MCF 10A (cell line): ENCODE measurements at regions not wholly inside any gene's neighbourhood (a gene's known extent, or its start where the extent isn't known, plus 50 kb on each side); places are given as distances from the start of the nearest gene placed in this dataset.

Experiments used
- BruUV-seq: library from RNA; stranded (reverse); fragments of 400-500 nt; replicated peaks from 2 replicates; lab custom pipeline; 2021; lab: Mats Ljungman, UMichigan
- CTCF ChIA-PET: fragments of 300-600 bp; sonication (Branson Sonifier 250); formaldehyde crosslinking; extraction: SDS; loops from one replicate; lab custom pipeline; 2021; ENCODE audit warnings: antibody characterized with exemption, inconsistent platforms; lab: Yijun Ruan, JAX
- POLR2A ChIA-PET: fragments of 300-600, 350-650 bp; sonication (Branson Sonifier 250); formaldehyde crosslinking; extraction: SDS; loops from one replicate; lab custom pipeline; 2020; ENCODE audit warnings: antibody characterized with exemption, inconsistent platforms; lab: Yijun Ruan, JAX
- DNase-seq: peaks from one replicate; pipeline ENCODE4 v3.0.0-alpha.2; 2018; ENCODE audit not compliant: unreplicated experiment
- H3K27ac Mint-ChIP-seq: one replicate; pipeline ENCODE4 v1.8.0; 2022; ENCODE audit warnings: mild to moderate bottlenecking, low read depth, mixed read lengths; ENCODE audit not compliant: unreplicated experiment
- H3K27me3 Mint-ChIP-seq: one replicate; pipeline ENCODE4 v1.8.0; 2022; ENCODE audit warnings: mixed read lengths; ENCODE audit not compliant: insufficient read depth, unreplicated experiment
- H3K36me3 Mint-ChIP-seq: one replicate; pipeline ENCODE4 v1.8.0; 2022; ENCODE audit warnings: mild to moderate bottlenecking, moderate library complexity, mixed read lengths; ENCODE audit not compliant: insufficient read depth, unreplicated experiment
- H3K4me1 Mint-ChIP-seq: one replicate; pipeline ENCODE4 v1.8.0; 2022; ENCODE audit warnings: mixed read lengths; ENCODE audit not compliant: insufficient read depth, unreplicated experiment
- H3K4me3 Mint-ChIP-seq: one replicate; pipeline ENCODE4 v1.8.0; 2022; ENCODE audit warnings: mild to moderate bottlenecking, moderate library complexity, mixed read lengths; ENCODE audit not compliant: unreplicated experiment
- H3K9me3 Mint-ChIP-seq: one replicate; pipeline ENCODE4 v1.8.0; 2022; ENCODE audit warnings: mixed read lengths; ENCODE audit not compliant: unreplicated experiment
- intact Hi-C: fragments of 100-400 bp; cut with micrococcal nuclease; formaldehyde crosslinking; loops from 2 replicates; pipeline ENCODE4 v1.14.1; 2022
- TF ChIP-seq, protein P1 (sequence below): fragments of 200-600 bp; IDR thresholded peaks from one replicate; pipeline ENCODE4 v1.8.0; 2022; ENCODE audit warnings: antibody characterized with exemption, mild to moderate bottlenecking; ENCODE audit not compliant: unreplicated experiment

DNA sequence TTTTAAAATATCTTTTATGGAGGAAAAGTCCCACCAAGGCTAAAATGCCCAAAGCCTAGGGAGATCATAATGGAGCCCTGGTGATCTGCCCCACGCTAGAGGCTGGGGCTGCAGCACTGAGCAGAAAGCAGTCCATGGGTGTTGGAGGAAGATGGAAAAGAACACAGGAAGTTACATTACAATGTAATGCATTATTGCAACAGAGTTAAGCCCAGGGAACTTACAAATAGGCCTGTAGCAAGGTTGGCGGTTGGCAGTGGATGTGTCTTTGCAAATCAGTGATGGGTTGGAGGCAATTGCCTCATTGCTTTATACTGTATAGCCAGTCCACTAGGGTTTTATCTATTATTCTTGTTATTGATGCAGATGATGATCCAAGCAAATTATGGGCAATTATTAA, 399.9 kb downstream of the NDFIP2 start:
- no peaks in the 10 kb centered on the region for H3K36me3 Mint-ChIP-seq
- no peaks in the 10 kb centered on the region for H3K4me1 Mint-ChIP-seq
- H3K9me3 Mint-ChIP-seq, result peaks cover 8% of the 10 kb centered on the region
- no TSS peak for BruUV-seq
- CTCF ChIA-PET, result interaction anchor here (0.6 kb wide), 1 partner anchor 980 kb away, joined by 3 read pairs; no protein-coding TSS in a partner anchor
- POLR2A ChIA-PET, result no interaction called here
- H3K4me3 Mint-ChIP-seq, result no peak overlapping the region
- intact Hi-C loops, result no loop called here
- H3K27ac Mint-ChIP-seq, result no peak overlapping the region
- DNase-seq, result no peak
- TF ChIP-seq, protein P1, sequence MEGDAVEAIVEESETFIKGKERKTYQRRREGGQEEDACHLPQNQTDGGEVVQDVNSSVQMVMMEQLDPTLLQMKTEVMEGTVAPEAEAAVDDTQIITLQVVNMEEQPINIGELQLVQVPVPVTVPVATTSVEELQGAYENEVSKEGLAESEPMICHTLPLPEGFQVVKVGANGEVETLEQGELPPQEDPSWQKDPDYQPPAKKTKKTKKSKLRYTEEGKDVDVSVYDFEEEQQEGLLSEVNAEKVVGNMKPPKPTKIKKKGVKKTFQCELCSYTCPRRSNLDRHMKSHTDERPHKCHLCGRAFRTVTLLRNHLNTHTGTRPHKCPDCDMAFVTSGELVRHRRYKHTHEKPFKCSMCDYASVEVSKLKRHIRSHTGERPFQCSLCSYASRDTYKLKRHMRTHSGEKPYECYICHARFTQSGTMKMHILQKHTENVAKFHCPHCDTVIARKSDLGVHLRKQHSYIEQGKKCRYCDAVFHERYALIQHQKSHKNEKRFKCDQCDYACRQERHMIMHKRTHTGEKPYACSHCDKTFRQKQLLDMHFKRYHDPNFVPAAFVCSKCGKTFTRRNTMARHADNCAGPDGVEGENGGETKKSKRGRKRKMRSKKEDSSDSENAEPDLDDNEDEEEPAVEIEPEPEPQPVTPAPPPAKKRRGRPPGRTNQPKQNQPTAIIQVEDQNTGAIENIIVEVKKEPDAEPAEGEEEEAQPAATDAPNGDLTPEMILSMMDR, result no peak
- no peaks in the 10 kb centered on the region for H3K27me3 Mint-ChIP-seq

DNA sequence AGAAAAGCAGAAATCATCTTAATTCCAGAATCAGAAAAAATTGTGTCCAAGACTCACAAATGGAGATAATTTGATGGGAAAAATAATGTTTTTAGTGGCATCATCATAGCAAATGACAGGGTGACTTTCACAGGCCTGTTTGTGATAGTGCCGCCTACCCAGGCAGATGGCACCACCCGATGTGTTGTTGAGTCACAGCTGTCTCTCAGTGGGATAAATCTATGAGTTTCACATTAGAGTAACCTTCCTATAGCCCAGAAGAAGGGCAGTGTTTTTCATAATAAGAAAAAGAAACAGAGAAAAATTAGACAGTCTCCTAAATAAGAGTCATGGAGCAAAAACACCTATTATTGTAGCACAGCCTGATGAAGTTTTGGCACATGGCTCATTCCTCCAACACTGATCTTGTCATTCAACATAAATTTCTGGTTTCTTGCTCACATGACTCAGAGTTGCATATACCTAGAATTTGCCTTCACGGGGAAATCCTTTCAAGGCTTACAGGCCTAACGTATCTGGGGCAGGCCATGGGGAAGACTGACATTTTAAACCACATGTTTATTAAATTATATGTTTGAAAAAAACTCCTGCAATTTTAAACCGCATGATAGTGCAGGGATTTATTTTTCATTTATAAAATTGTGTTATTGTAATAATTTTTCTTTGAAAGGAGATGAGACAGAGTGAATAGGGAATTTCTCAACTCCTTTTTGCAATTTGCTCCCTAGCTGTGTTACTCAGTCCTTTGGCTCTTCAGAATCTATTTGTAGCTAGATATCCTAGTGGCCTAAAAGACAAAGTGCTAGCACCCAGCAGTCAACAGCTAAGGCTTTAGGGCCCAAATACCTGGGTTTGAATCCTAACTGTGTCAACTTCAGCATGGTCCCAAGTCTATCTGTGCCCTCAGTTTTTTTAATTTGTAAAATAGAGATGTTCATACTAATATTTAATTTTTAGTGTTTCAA, 393.7 kb downstream of the NDFIP2 start:
- ChIA-PET CTCF (interaction anchor here (0.9 kb wide), 1 partner anchor 468 kb away, joined by 3 read pairs; no protein-coding TSS in a partner anchor), POLR2A (interaction anchor here (0.8 kb wide), 1 partner anchor 13 kb away, joined by 4 read pairs; no protein-coding TSS in a partner anchor)
- TF ChIP-seq, protein P1, result no peak
- no peak overlapping the region for H3K4me3 Mint-ChIP-seq
- intact Hi-C loops, result no loop called here
- BruUV-seq, result no TSS peak
- H3K36me3 Mint-ChIP-seq, result no peaks in the 10 kb centered on the region
- DNase-seq, result peak; percentile 4
- no peak overlapping the region for H3K27ac Mint-ChIP-seq
- peaks cover 8% of the 10 kb centered on the region for H3K9me3 Mint-ChIP-seq
- peaks cover 12% of the 10 kb centered on the region for H3K4me1 Mint-ChIP-seq
- no peaks in the 10 kb centered on the region for H3K27me3 Mint-ChIP-seq

DNA sequence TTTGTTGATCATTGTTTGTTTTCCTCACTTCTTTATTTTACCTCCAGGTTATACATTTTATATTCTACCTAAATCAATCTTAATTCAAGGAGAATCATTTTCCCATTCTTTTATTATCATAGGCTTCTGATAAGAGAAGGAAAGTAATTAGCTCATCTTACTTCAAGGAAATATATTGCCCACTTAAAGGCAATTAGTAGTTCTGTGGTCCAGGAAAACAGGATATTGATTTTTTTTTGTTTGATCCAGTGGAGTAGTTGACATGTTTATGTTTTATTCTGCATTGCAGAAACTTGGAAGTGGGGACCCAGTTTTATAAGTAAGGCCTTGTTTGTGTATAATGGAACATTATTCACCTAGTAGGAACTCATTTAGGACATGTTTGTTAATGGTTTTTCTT, 390.6 kb downstream of the NDFIP2 start:
- intact Hi-C loops, result no loop called here
- no TSS peak for BruUV-seq
- POLR2A ChIA-PET, result no interaction called here
- CTCF ChIA-PET, result interaction anchor here (0.6 to 1.0 kb wide), 2 partner anchors 10 to 714 kb away, joined by 3 to 4 read pairs; no protein-coding TSS in a partner anchor
- H3K9me3 Mint-ChIP-seq, result no peaks in the 10 kb centered on the region
- no peak overlapping the region for H3K4me3 Mint-ChIP-seq
- DNase-seq, result no peak
- peaks cover 18% of the 10 kb centered on the region for H3K4me1 Mint-ChIP-seq
- TF ChIP-seq, protein P1, result no peak
- H3K36me3 Mint-ChIP-seq, result no peaks in the 10 kb centered on the region
- H3K27ac Mint-ChIP-seq, result no peak overlapping the region
- H3K27me3 Mint-ChIP-seq, result no peaks in the 10 kb centered on the region

DNA sequence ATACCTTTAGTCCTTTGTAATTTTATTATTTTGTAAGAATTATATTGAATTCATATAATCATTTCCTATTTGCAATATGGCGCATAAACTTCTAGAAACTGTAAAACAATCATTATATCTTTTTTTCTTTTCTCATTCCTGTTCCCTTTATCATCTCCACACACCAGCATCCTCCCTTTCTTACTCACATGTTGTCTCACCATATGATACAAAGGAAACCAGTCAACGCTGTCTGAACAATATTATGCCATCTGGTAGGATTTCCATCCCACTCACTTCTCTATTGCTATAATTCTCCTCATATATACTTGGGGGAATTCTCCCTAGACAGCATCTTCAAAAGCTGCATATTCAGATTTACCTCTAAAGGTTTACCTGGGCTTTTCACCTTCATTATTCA, 389.8 kb downstream of the NDFIP2 start:
- TF ChIP-seq, protein P1, result no peak
- CTCF ChIA-PET, result interaction anchor here (1.0 kb wide), 1 partner anchor 9 kb away, joined by 3 read pairs; no protein-coding TSS in a partner anchor
- no TSS peak for BruUV-seq
- Mint-ChIP-seq H3K4me3 (no peak overlapping the region), H3K4me1 (peaks cover 18% of the 10 kb centered on the region), H3K36me3 (no peaks in the 10 kb centered on the region), H3K27ac (no peak overlapping the region), H3K9me3 (no peaks in the 10 kb centered on the region), H3K27me3 (no peaks in the 10 kb centered on the region)
- no peak for DNase-seq
- intact Hi-C loops, result no loop called here
- POLR2A ChIA-PET, result no interaction called here
